Hematopoietic multipotent progenitor cell treated with erythropoietin and hydrocortisone succinate and interleukin-3 and kit ligand, for 8 days (in vitro differentiated cells): ENCODE measurements at regions not wholly inside any gene's neighbourhood (a gene's known extent, or its start where the extent isn't known, plus 50 kb on each side); places are given as distances from the start of the nearest gene placed in this dataset.
"Not testable (repeated sequence)": the region's sequence is repeated elsewhere in the genome, so short reads cannot be mapped to it uniquely, and the experiment has no call there.

Source experiments
- DNase-seq: peaks from one replicate; pipeline ENCODE4 v3.0.0-alpha.2; 2015

GRCh38 chr9:124084087-124084486 lies 72.5 kb downstream of the LHX2 start:
- no peak for DNase-seq

- no peak for DNase-seq
Measured at GRCh38 chr9:124087226-124087625, 75.7 kb downstream of the LHX2 start.

DNA sequence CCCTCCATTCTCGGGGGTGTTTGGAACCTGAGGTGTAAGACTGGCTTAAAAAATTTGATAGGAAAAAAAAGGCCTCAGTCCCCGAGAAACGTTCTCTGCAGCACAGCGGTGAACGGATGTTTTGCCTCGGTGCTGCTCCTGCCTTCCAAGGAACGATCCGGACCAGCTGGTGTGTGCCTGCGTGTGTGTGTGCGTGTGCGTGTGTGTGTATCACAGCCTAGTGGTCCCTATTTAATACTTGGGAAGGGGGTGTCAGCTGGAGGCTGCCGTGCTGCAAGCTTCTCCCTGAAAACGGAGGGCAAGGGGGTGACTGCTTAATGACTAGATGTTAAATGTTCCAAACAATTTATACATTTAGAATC lies 76.9 kb downstream of the LHX2 start:
- no peak for DNase-seq

GRCh38 chr9:124089631-124090488 lies 78.3 kb downstream of the LHX2 start:
- not testable (repeated sequence) for DNase-seq

- DNase-seq = no peak
Measured at GRCh38 chr9:124098141-124098905, 86.8 kb downstream of the LHX2 start.

- no peak for DNase-seq
Measured at GRCh38 chr9:124099860-124100259, 88.3 kb downstream of the LHX2 start.

- no peak for DNase-seq
Measured at GRCh38 chr9:124101215-124101968, 89.8 kb downstream of the LHX2 start.

- DNase-seq = no peak
Measured at GRCh38 chr9:124101969-124102345, 90.4 kb downstream of the LHX2 start.

DNA sequence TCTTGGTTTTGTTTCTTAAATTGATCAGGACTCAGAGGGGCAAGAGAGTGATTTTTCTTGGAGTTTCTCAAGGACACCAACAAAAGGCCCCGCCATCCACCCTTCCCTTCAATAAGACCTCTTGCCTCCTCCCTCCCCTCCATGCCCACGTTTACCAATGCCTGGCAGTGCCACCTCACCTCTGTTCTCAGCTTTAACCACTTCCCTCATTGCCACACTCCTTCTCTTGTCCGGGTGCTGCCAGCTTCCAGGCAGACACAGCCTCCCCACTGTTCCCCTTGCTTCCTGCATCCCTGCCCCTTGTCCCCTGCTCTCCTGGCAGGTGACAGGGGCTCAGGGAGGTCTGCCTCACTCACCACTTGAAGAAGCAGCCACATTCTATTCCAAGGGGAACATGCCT lies 90.8 kb downstream of the LHX2 start:
- DNase-seq = no peak

DNA sequence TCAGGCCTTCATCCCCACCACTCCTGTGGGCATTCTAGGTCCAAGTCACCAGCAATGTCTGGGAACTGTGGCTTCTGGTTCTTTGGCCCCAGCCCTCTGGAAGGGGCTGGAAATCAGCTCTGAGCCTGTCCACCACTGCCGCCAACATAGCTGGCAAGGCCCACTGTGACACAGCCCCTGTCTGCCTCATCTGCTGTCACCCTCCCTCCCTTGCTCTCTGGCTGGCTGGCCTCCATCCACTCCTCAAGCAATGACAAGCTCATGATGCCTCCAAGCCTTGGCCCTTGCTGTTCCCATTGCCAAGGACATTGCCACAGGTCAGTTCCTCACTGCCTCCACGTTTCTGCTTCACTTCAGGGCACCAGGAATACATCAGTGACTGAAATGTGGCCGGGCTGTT lies 93.7 kb downstream of the LHX2 start:
- DNase-seq = no peak

DNA sequence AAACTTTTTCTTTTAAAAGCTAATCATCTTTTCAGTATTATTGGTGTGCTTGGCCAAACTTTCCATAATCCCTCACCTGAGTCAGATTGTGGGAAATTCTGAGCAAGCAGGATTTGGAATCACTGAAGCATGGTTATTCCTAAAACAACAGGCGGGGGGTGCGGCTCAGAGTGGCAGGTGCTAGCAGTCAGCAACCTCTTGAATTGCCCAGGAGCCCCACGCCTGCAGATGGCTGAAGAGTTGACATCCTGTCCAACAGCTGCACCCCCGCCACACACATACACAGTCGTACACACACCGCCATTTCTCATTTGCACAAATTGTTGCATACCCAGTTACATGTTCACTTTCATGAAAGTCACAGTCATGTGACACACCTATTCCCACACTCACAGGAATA lies 96.6 kb downstream of the LHX2 start:
- DNase-seq = no peak

- DNase-seq = peak; percentile 51
Measured at GRCh38 chr9:124110307-124110915, 98.8 kb downstream of the LHX2 start.

DNA sequence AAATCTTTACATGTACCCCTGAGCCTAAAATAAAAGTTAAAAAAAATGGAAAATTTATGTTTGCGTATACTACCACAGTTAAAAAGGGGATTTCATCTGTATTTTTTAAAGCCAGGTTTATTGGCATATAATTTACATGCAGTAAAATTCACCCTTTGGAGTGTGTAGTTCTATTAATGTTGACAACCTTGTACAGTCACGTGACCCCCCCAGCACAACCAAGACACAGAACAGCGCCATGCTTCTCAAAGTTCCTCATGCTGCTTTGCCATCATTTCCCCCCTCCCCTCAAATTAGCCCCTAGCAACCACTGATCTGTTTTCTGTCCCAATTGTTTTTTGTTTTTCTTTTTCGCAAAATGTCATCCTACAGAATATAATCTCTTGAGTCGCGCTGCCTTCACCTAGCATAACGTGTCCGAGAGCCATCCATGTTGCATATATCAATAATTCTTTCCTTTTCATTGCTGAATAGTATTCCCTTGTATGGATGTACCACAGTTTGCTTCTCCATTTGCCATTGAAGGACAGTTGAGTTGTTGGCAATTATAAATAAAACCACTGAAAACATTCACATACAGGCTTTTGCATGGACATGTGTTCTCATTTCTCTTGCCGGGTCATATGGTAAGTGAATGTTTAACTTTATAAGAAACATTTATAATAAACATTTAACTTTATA lies 105.3 kb downstream of the LHX2 start:
- no peak for DNase-seq

GRCh38 chr9:124118894-124119293 lies 107.3 kb downstream of the LHX2 start:
- DNase-seq = no peak

GRCh38 chr9:124120272-124120671 lies 108.7 kb downstream of the LHX2 start:
- DNase-seq = no peak

DNA sequence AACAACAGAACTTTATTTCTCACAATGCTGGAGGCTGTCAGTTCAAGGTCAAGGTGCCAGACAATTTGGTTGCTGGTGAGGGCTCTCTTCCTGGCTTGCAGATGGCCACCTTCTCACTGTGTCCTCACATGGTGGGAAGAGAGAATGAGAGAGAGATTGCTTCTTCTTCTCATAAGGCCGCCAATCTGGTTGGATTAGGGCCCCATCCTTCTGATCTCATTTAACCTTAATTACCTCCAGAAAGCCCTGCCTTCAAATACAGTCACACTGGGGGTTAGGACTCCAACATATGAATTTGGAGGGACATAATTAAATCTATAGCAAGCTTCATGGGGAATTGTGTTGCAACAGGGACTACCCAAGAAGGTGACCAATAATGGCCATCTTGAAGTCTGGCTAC lies 110.2 kb downstream of the LHX2 start:
- DNase-seq = no peak

DNA sequence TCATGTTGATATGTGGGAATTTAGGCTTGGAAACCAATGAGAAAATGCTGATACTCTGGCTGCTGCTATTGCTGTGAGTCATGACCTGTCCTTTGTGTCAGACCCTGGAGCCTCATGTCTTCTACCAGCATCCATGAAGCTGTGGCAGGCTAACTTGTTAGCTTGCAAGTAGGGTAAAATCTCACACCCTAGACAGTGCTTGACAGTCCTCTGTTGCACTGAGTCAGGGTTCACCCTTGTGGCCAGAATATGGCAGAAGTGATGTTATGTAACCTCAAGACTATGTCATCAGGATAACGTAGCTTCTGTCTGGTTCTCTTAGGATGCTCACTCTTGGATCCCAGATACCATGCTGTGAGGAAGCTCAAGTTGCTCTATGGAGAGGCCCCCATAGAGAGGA lies 110.8 kb downstream of the LHX2 start:
- no peak for DNase-seq

DNA sequence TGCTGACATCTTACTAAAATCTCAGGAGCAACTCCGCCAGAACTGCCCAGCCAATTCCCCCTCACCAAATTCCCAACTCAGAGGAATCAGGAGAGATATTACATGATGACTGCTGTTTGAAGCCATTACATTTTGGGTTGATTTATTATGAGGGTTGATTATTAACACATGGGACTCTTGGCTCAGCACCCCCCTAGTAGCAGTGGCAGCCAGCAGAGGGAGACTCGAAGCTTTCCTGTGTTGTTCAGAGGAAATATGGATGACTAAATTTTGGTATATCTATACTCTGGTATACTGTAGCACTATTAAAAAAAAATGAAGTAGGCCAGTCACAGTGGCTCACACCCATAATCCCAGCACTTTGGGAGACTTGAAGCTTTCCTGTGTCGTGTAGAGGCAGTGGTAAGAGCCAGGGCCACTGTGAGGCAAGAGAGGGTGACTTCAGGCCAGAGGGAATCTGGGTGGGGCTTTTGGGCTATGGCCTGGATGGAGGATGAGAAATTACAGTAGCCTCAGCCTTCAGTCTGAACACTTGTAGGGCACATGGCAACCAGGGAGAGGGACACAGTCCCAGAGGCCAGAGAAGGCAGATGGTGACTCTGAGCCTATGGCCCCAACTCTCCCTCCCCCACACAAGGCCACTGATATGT lies 111.4 kb downstream of the LHX2 start:
- DNase-seq = peak; percentile 14

DNA sequence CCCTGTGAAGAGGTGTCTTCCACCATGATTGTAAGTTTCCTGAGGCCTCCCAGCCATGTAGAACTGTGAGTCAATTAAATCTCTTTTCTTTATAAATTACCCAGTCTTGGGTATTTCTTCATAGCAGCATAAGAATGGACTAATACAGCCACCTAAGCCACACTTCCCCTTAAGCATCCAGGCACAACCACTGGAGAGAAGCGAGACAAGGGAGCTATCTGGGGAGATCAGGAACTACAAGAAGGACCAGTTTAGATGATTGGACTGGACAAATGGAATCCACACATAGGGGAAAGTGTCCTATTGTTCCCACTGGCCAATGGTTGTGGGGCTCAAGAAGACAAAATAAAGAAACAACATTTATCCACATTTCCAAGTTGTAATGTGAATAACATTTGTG lies 112.1 kb downstream of the LHX2 start:
- not testable (repeated sequence) for DNase-seq

GRCh38 chr9:124124729-124125650 lies 113.4 kb downstream of the LHX2 start:
- no peak for DNase-seq

GRCh38 chr9:124125651-124125977 lies 114.0 kb downstream of the LHX2 start:
- no peak for DNase-seq
